GM19397 (cell line): ENCODE measurements at regions not wholly inside any gene's neighbourhood (a gene's known extent, or its start where the extent isn't known, plus 50 kb on each side); places are given as distances from the start of the nearest gene placed in this dataset.
"Not testable (repeated sequence)": the region's sequence is repeated elsewhere in the genome, so short reads cannot be mapped to it uniquely, and the experiment has no call there.

Experiments
- ATAC-seq: cut with Tn5 transposase; IDR thresholded peaks from one replicate; pipeline ENCODE4 v1.9.1; 2021; ENCODE audit warnings: mild to moderate bottlenecking, moderate library complexity; ENCODE audit not compliant: unreplicated experiment

DNA sequence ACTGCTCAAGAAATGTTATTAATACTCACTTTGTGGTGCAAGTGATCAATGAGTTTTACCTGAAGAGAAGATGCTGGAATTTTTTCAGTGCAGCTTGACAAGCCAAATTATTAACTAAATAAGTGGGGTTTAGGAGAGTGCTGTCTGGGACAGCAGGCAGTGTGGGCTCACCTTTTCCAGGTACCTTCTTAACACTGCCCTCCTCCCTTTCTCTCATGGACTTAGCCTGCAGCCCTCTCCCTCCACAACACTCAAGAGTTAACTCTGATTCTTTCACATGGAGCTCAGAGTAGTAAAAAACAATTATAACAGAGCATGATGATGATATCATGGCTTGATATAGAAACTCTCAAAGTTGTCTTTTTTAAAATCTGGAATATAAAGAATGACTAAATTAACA is 404.8 kb upstream of the SLC30A5 start:
- ATAC-seq = no peak

DNA sequence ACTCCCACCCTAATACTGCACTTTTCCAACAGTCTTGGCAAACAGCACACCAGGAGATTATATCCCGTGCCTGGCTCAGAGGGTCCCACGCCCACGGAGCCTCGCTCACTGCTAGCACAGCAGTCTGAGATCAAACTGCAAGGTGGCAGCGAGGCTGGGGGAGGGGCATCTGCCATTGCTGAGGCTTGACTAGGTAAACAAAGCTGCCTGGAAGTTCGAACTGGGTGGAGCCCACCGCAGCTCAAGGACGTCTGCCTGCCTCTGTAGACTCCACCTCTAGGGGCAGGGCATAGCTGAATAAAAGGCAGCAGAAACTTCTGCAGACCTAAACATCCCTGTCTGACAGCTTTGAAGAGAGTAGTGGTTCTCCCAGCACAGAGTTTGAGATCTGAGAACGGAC is 401.9 kb upstream of the SLC30A5 start:
- not testable (repeated sequence) for ATAC-seq

DNA sequence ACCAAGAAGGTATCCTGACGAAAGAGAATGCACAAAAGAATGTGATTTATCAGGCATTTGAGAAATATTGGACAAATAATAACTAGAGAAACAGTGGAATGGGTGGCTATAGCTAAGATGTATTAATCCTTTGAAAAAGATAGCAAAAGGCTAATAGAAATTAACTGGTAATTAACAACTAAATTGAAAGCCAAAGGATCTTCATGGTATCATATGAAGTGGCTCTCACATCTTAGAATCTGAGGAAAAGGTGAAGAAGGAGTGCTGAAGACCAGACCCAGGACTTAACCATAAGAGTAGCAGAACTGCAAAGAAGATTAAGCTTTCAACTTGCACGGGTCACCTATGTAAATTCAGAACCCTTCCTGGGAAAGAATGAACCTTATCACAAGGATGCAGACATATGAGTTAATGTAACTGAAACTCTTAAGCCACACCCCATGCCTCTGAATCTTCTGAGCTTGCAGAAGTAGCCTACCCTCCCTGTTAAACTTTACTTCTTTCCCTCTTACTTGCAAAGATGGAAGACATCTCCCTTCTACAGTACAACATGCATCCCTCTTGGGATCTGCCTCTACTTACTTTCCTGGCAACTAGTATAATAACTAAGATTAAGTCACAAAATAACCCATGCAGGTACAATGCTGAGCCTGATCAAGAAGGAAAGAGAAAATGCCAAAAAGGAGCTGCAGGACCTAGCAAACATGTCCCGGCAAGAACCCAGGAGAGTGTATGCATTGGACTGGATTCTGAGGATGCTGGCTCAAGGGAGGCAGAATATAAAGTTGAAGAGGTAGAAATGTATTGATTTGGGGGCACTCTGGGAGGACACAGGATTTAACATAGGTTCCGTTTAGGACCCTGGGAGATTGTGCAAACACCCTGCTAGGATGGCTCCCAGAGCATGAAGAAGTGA is 395.5 kb upstream of the SLC30A5 start:
- no peak for ATAC-seq

DNA sequence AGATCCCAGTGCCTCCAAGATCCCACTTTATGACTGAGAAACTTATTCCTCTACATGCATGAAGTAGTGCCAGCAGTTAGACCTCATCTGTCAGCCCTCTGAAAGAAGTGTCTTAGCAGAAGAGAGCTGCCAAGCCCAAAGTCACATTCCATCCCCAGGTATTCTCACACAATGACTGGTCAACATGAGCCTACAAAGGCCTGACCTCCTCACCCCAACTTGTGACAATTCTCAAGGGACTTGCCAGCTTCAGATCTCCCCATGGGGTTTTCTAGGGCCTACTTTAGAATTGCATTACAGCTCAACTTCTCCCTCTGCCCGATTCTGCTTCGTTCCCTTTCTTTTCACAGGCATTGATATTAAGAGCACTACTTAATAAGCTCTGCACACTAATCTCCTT is 393.8 kb upstream of the SLC30A5 start:
- no peak for ATAC-seq

DNA sequence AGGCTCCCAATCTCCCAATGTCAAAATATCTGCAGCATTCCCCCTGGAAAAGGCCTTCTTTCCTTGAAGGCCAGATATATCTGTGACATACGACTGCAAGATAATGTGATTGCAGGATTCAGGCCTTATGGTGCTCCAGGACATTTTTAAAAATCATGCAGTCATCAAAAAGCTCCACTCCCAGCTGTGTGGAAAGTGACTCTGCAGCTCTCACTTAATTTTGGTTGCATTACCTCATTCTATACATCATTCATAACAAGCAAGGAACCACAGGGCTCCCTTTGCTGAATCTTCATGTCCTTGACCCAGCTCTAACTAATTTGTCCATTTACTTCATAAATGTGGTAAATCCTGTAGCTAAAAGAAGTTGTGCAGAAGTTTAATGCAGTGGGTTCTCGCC is 386.2 kb upstream of the SLC30A5 start:
- no peak for ATAC-seq

DNA sequence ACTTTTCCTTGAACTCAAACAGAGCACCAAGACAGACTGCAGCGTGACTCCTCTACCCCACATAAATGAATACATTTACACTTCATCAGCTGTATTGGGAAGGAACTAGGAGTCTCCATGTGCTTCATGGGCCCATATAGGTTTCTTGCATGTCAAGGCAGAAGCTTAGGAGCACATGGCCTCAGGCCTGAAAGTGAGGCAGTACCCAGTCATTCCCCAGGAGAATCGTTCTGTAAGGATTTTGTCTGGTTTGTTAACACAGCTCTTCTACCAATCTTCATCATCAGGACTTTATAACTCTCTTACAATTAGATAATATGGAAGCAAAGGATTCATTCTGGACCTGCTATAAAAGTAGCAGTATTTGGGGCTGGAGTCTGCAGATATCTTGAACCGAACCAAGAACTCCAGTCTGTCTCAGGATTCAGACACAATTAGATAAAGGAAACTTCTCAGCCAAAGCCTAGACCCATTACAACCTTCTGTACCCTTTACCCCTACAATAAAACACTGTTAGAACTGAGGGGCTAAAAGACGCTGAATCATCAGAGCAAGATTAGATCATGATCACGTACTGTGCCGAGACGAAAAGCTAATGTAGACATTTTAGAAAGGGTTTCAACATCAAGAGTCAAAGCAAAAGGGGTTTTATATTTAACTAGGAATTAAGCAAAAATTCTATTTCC is 385.5 kb upstream of the SLC30A5 start:
- ATAC-seq = no peak

DNA sequence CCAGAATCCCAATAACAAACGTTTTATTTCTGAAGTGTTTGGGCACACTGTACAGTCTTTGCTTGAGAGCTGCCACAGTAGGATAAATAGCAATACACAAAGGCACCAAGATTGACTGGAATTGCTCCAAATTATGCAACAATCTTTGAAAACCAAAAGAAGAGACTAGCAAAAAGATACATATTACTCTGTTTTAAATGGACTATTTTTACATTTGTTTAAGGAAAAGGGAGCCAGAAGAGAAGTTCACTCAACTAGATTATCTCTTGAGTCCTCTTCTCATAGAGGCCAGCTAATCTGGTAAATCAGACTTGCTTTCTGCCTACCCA is 385.0 kb upstream of the SLC30A5 start:
- no peak for ATAC-seq

DNA sequence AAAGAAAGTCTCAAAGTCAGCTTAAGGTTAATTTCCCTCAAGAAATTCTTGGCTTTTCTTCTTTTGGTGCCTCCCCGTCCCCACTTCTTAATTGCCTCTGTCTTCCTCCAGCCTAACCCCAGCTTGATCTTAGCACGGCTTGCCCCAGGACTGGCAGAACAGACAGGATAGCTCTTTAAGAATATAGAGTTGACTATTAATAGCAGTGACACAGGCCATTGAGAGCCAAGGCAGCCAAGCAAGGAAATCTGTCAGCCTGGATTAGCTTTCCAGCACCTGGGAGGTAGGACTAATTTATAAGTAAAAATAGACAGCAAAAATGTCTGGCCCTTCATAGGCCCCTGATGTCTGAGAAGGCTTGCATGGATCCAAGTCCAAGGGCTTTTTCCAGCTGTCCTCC is 384.6 kb upstream of the SLC30A5 start:
- ATAC-seq = no peak

DNA sequence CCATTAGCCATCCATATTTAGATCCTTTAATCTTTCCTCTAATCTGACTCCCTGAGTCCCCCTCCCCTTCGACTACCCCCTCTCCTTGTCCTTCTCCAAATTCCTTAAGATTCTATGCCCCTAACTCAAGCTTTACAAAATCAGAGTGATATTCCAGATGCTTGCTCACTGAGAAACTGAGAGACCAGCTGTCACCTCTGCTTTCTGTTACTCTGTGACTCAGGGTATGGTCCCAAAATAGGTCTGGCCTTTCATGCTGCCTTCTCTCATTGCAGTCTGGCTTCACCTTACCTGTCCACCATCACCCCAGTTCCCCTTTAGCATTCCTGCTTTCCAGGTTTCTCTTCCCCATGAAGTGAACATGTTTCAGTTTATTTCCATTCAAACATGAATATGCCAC is 383.3 kb upstream of the SLC30A5 start:
- no peak for ATAC-seq

DNA sequence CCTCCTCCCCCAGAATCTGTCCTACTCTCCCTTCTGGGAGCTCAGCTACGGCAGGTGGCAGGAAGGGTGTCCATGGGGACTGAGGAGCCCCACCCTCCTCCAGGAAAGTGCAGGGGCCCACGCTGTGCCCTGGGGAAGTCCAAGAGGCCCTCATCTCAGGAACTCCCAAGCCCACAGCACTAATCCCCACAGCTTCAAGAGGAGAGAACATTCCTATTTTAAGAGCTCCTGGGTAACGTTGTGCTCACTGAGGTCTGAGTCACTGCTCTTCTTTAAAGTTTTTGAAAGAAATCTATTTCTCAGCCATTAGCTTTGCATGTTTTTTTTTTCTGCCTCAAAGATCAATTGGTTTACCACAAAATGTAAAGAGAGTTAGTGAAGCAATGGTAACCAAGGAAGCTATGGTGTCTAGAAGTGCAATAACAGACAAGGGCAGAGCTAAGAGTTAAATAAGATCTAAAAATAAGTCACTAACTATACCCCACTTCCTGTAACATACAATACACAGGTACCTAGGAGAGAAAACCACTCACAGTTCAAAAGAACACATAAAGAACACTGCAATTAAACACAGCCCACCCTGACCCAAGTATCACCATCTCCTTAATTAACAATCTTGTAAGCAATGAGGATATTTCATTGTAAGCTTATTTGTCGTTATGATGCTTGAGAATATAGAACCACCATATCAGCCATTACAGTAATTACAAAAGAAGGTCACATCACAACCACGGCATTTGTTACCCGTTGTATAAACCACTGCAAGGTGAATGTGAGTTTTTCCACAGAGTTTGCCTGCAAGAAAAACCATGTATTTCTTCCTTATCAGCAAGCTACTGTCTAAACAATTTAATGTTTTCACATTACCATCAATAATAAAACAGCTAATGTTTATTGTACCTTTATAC is 382.3 kb upstream of the SLC30A5 start:
- peak; percentile 94 for ATAC-seq

DNA sequence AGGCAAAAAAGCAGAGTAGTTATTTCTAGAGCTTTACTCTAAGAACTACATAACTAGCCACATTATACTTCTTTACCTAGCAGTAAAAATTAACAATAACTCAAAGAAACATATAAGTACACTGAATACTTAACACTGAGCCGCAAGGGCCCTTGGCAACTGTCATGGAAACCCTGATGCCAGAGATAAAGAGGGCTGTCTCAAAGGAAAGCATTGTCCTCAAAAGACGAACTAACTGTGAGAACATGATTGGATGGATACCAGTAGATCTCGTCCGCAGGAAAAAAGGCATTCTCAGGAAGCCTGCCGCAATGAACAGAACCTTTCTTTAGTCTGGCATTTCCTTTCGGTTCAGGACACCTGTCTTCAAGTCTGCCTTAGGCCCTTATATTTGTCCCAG is 379.0 kb upstream of the SLC30A5 start:
- ATAC-seq = no peak

DNA sequence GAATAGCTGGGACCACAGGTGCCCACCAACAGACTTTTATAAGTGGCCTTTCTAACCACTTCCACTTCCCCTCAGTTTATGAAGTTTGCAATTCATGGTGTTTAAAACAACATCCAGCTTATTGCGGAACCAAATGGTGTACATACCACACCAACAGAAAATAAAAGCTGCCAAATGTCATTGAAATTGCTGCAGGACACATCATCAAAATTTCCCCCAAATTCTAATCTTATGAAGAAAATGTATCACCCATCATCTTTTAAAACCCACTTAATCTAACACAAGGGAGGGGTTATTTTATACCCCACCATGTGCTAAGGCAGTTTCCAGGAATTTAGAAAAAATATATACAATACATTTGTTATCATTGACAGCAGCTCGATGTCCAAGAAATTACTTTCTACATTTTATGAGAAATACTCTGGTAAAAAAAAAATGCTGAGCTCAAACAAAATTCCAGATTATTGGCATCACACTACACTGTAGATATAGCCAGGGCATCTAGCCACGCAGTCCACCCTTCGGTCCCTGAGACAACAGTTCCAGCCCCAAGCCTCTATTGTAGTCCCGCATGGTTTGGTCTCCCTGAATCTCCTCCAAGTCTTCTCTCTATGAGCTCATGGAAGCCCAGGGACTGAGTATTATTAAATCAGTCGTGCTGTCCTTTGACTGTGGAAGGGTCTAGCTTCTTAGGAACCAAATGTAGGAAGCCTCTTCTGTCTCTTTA is 372.8 kb upstream of the SLC30A5 start:
- ATAC-seq = no peak

DNA sequence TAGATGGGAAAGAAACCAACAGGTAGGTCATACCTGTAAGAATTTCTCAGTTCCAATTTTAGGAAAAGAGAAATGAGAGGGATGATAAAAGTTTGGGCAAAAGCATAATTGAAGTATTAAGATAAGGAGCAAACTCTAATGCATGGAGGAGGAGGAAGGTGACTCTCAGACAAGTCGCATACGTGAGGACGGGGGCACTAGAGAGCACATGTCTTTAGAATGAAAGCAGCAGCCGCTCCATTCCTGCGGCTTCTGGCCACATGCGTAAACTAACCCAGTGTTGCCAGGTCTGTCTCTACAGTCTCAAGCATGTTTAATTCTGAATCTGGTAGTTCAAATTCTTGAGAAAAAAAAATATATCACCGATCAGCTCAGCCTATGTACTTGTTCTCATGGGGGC is 371.5 kb upstream of the SLC30A5 start:
- ATAC-seq = no peak

DNA sequence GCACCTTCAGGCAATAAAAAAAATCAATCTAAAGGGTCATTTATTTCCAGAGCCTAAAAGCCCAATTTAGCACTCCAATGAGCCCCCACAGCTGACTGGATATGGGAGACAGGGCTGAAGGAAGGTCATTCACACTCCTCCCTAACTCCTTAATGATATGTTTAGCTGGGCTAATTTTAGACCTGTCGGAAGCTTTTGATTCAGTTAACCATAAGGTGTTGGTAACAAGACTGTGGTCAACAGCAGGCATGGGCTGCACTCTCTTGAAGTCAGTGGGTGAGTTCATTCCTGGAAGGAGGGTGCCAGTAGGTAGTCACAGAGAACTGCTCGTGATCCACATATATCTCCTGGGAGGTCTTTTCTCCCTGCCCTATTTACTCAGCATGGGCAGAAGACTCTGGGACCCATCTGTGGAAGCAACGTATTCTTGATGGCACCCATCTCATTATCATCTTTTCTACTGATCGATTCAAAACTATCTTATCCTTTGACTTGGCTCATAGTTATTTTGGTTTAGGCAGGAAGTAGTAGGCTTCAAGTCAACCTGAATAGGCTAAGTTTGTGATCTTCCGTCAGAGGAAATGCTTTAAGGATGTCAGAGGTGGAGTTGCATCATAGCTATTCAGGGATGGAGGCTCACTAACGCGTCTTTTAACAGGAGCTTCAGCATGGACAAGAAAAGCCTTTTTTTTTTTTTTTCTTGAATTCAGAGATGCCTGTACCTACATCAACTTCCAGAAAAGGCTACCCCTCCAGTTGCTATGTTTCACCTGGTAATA is 367.7 kb upstream of the SLC30A5 start:
- no peak for ATAC-seq

DNA sequence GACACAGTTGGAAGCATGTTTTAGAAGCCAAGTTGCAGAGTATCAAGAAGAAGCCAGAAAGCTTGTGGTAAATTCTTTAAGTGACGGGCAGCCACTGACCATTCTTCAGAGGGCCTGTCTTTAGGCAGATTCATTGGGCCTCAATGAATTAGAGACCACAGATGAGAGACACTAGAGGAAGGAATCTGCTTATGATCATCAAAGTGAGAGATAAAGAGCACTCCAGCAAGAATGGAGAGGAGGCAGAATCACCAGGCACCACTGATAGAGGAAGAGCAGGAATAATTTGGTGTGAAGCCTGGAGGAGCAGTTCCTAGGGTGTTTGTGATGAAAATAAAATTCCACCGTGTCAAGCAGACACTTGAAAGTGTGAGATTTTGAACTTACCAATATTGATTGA is 365.9 kb upstream of the SLC30A5 start:
- no peak for ATAC-seq

DNA sequence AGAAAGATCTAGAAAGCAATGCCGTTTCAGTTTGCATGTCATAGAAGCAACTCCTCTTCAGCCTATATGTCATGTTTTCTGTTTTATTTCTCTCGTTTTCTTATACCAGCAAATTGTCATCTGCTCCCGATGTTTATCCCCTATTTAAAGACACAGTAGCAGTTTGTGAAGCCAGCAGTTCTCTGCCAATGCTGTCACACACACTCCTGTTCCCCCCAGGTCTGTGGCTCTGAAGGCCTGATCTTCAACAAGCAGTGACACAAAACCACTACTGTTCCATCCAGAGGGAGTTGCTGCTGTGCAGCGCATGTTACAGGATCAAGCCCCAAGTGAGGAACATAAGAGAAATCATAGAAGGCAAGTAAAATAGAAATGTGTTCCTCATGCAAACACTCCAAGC is 364.1 kb upstream of the SLC30A5 start:
- no peak for ATAC-seq

DNA sequence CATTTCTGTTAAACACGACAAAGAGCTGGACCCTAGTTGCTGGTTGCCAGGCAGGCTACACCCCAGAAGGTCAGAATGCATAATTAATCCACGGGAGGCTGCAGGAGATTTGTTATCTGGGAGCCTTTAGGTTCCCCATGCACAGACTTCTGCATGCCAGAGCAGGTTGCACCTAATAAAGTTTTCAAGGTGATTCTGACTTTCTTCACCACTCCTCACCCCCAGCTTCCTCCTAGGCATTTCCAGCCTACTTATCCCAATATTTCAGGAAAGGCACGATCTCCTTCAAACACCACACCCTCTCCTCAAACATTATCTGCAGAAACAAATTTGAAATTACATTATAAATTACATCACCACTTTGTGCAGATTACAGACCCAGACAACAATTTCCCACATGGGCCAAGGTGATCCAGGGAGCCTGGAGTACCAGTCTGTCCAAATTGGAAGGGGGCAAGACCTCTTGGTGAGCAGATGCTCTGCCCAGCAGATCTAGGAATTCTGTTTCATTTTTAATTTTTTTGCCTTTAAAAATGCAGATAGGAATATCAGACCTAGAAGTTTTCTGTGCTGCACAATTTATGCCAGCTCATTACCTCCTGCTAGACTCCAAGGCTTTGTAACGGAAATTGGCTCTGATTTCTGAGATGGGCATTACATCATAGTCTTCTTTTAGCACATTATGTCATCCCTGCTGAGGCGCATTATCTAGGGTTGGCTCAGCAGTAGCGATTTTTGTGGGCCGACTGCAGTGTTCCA is 363.4 kb upstream of the SLC30A5 start:
- no peak for ATAC-seq

DNA sequence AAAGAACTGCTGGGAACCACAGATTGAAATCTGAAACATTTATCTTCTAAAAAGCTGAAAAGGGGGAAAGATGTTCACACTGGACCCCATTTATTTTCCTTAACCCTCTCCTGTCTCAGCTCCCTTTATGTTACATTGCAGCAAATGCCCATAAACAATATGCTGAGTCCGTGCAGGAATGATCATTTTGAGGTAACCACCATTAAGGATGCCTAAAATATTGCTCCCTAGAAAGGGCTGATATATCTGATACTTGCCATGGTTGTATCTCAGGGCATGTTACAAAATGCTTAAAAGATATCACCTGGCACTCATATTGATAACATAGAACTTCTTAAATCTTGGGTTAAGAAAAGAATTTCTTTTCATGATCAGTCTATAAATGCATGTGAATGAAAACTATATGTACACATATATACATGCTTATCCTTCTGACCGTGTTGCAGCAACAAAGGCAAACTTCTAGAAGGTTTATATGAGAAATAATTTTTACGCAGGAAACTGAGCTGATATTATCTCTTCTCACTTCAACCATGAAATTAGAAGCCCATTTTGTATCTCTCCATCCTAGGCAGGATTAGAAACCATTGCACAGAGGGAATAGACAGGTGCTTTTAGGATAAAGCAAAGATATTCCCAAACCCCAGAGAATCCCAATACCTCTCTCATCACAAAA is 362.7 kb upstream of the SLC30A5 start:
- no peak for ATAC-seq

DNA sequence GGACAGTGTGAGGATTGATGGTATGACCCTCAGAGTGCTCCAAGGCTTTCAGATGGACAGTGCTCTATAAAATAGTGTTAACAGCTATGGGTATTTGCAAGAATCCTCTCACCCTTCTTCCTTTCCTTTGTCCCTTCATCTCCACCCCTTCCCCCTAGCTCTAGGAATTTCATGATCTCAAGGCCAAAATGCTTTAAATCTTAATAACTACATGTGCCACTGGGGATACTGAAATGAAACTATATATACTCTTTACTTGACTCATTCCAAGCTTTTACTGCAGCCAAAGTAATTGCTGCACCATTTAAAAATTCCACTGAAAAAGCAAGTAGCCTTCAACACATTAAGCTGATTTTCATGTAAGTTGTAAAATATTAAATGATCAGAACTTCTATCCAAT is 361.6 kb upstream of the SLC30A5 start:
- ATAC-seq = no peak
